IMR-90 (cell line): ENCODE measurements at regions not wholly inside any gene's neighbourhood (a gene's known extent, or its start where the extent isn't known, plus 50 kb on each side); places are given as distances from the start of the nearest gene placed in this dataset.

Experiments used
- ATAC-seq: fragments of 200-7000 bp; cut with Tn5 transposase; 2 replicates; pipeline ENCODE4 v1.9.1; 2020; ENCODE audit warnings: low read depth, mild to moderate bottlenecking, moderate library complexity
- BruUV-seq: library from RNA; stranded (reverse); fragments of 400-500 nt; replicated peaks from 2 replicates; lab custom pipeline; 2021; lab: Mats Ljungman, UMichigan
- CTCF ChIA-PET: fragments of 300-600 bp; formaldehyde crosslinking; extraction: SDS; loops from one replicate; lab custom pipeline; 2021; ENCODE audit warnings: antibody characterized with exemption; lab: Yijun Ruan, JAX
- POLR2A ChIA-PET: fragments of 300-600 bp; sonication (Branson Sonifier 250); formaldehyde crosslinking; loops from one replicate; lab custom pipeline; 2022; ENCODE audit warnings: antibody characterized with exemption; ENCODE audit not compliant: unreplicated experiment; lab: Charles Lee
- DNase-seq: peaks from one replicate; pipeline ENCODE4 v3.0.0; 2013
- H2AFZ ChIP-seq: replicated peaks from 2 replicates; pipeline ENCODE3; 2013; ENCODE audit warnings: low read length, mild to moderate bottlenecking; ENCODE audit not compliant: poor library complexity
- H2AK5ac ChIP-seq: 2 replicates; pipeline ENCODE4 v1.6.1; 2013; ENCODE audit warnings: low read depth, low read length, inconsistent platforms
- H2AK9ac ChIP-seq: replicated peaks from 2 replicates; pipeline ENCODE3; 2013; ENCODE audit warnings: mild to moderate bottlenecking, low read depth, low read length, moderate library complexity; ENCODE audit not compliant: poor library complexity
- H2BK120ac ChIP-seq: 2 replicates; pipeline ENCODE4 v1.6.1; 2013; ENCODE audit warnings: low read depth, low read length, inconsistent platforms
- H2BK15ac ChIP-seq: 3 replicates; pipeline ENCODE4 v1.6.1; 2013; ENCODE audit warnings: low read depth, low read length, inconsistent platforms
- H2BK20ac ChIP-seq: 2 replicates; pipeline ENCODE4 v1.6.1; 2013; ENCODE audit warnings: low read depth, mild to moderate bottlenecking, inconsistent platforms, low read length, moderate library complexity
- H2BK5ac ChIP-seq: 2 replicates; pipeline ENCODE4 v1.6.1; 2013; ENCODE audit warnings: mild to moderate bottlenecking, low read depth, low read length, inconsistent platforms; ENCODE audit not compliant: poor library complexity, severe bottlenecking
- H3K14ac ChIP-seq: replicated peaks from 2 replicates; pipeline ENCODE4 v1.6.1; 2013; ENCODE audit warnings: low read depth, low read length, inconsistent platforms
- H3K18ac ChIP-seq: 2 replicates; pipeline ENCODE4 v1.6.1; 2013; ENCODE audit warnings: low read depth, low read length, control low read depth
- H3K23ac ChIP-seq: 2 replicates; pipeline ENCODE4 v1.6.1; 2013; ENCODE audit warnings: low read depth, low read length, inconsistent platforms
- H3K27ac ChIP-seq: 2 replicates; pipeline ENCODE4 v1.5.1; 2013; ENCODE audit warnings: mild to moderate bottlenecking, control low read depth, low read length; ENCODE audit not compliant: insufficient read depth
- H3K27me3 ChIP-seq: 2 replicates; pipeline ENCODE4 v1.6.1; 2013; ENCODE audit warnings: low read length; ENCODE audit not compliant: control insufficient read depth, insufficient read depth
- H3K36me3 ChIP-seq: 2 replicates; pipeline ENCODE4 v1.6.1; 2013; ENCODE audit warnings: low read length, mixed read lengths; ENCODE audit not compliant: control insufficient read depth, insufficient read depth
- H3K4ac ChIP-seq: 2 replicates; pipeline ENCODE4 v1.6.1; 2013; ENCODE audit warnings: low read depth, low read length, inconsistent platforms
- H3K4me1 ChIP-seq: 2 replicates; pipeline ENCODE4 v1.6.1; 2013; ENCODE audit warnings: low read length, mixed read lengths; ENCODE audit not compliant: control insufficient read depth, insufficient read depth
- H3K4me2 ChIP-seq: 2 replicates; pipeline ENCODE4 v1.6.1; 2013; ENCODE audit warnings: low read depth, mild to moderate bottlenecking, control low read depth, low read length, moderate library complexity
- H3K4me3 ChIP-seq: 2 replicates; pipeline ENCODE4 v1.5.1; 2013; ENCODE audit warnings: low read depth, mild to moderate bottlenecking, control low read depth, low read length, moderate library complexity; ENCODE audit not compliant: insufficient read depth
- H3K56ac ChIP-seq: 2 replicates; pipeline ENCODE4 v1.6.1; 2013; ENCODE audit warnings: low read length, inconsistent platforms; ENCODE audit not compliant: insufficient read depth; ENCODE audit errors: extremely low read depth
- H3K79me1 ChIP-seq, 2 experiments: 2 replicates each; pipeline ENCODE4 v1.6.1; 2013; ENCODE audit warnings: low read length in 2 of 2, inconsistent platforms in 1 of 2, low read depth in 1 of 2
- H3K9ac ChIP-seq: 2 replicates; pipeline ENCODE4 v1.6.1; 2013; ENCODE audit warnings: low read depth, low read length, control low read depth
- H3K9me1 ChIP-seq: 2 replicates; pipeline ENCODE4 v1.6.1; 2013; ENCODE audit warnings: low read length, inconsistent platforms; ENCODE audit not compliant: insufficient read depth
- H3K9me3 ChIP-seq: 2 replicates; pipeline ENCODE4 v1.6.1; 2013; ENCODE audit warnings: low read length; ENCODE audit not compliant: control insufficient read depth, insufficient read depth
- H4K20me1 ChIP-seq: 2 replicates; pipeline ENCODE4 v1.6.1; 2013; ENCODE audit warnings: low read length, inconsistent platforms; ENCODE audit not compliant: insufficient read depth
- H4K5ac ChIP-seq: 2 replicates; pipeline ENCODE4 v1.6.1; 2013; ENCODE audit warnings: mild to moderate bottlenecking, low read depth, low read length, control low read depth
- H4K8ac ChIP-seq, 2 experiments: 2 replicates each; pipeline ENCODE4 v1.6.1; 2013; ENCODE audit warnings: low read depth in 2 of 2, low read length in 2 of 2, control low read depth in 1 of 2, inconsistent platforms in 1 of 2
- H4K91ac ChIP-seq: 2 replicates; pipeline ENCODE4 v1.6.1; 2013; ENCODE audit warnings: low read depth, low read length, inconsistent platforms; ENCODE audit not compliant: insufficient read depth
- BHLHE40 ChIP-seq: fragments of 150-350 bp; IDR thresholded peaks from 2 replicates; pipeline ENCODE4 v1.6.1; 2016; ENCODE audit warnings: mild to moderate bottlenecking, low read depth, low read length
- CEBPB ChIP-seq: IDR thresholded peaks from 2 replicates; pipeline ENCODE4 v1.6.1; 2012; ENCODE audit warnings: low read depth, low read length, improper control_type of control experiment
- CHD1 ChIP-seq: IDR thresholded peaks from 2 replicates; pipeline ENCODE4 v1.6.1; 2012; ENCODE audit warnings: low read depth, low read length, improper control_type of control experiment
- ELK1 ChIP-seq: fragments of 150-350 bp; IDR thresholded peaks from 2 replicates; pipeline ENCODE4 v1.6.1; 2016; ENCODE audit warnings: low read depth, mild to moderate bottlenecking, low read length, moderate library complexity, borderline replicate concordance
- FOS ChIP-seq: fragments of 150-350 bp; IDR thresholded peaks from 2 replicates; pipeline ENCODE4 v1.6.1; 2016; ENCODE audit warnings: low read depth, low read length
- MAFK ChIP-seq: IDR thresholded peaks from 2 replicates; pipeline ENCODE4 v1.6.1; 2012; ENCODE audit warnings: low read depth, low read length, improper control_type of control experiment
- MAZ ChIP-seq: IDR thresholded peaks from 2 replicates; pipeline ENCODE4 v1.6.1; 2012; ENCODE audit warnings: low read depth, mild to moderate bottlenecking, low read length, improper control_type of control experiment, moderate library complexity, borderline replicate concordance
- MXI1 ChIP-seq: IDR thresholded peaks from 2 replicates; pipeline ENCODE4 v1.6.1; 2012; ENCODE audit warnings: low read depth, mild to moderate bottlenecking, low read length, moderate library complexity, borderline replicate concordance
- NFE2L2 ChIP-seq: fragments of 150-350 bp; IDR thresholded peaks from 2 replicates; pipeline ENCODE4 v1.6.1; 2016; ENCODE audit warnings: low read depth, mild to moderate bottlenecking, low read length
- POLR2A ChIP-seq: IDR thresholded peaks from 2 replicates; pipeline ENCODE4 v1.6.1; 2012; ENCODE audit warnings: mild to moderate bottlenecking, low read depth, low read length
- RAD21 ChIP-seq: IDR thresholded peaks from 2 replicates; pipeline ENCODE4 v1.6.1; 2012; ENCODE audit warnings: low read length, improper control_type of control experiment
- RCOR1 ChIP-seq: IDR thresholded peaks from 2 replicates; pipeline ENCODE4 v1.6.1; 2012; ENCODE audit warnings: mild to moderate bottlenecking, low read length, improper control_type of control experiment; ENCODE audit not compliant: insufficient replicate concordance
- RFX5 ChIP-seq: IDR thresholded peaks from 2 replicates; pipeline ENCODE4 v1.8.0; 2012; ENCODE audit warnings: low read depth, mild to moderate bottlenecking, low read length, moderate library complexity
- SMC3 ChIP-seq: fragments of 150-350 bp; IDR thresholded peaks from 2 replicates; pipeline ENCODE4 v1.6.1; 2016; ENCODE audit warnings: low read depth, mild to moderate bottlenecking, antibody characterized with exemption, low read length, moderate library complexity
- USF2 ChIP-seq: fragments of 150-350 bp; IDR thresholded peaks from 2 replicates; pipeline ENCODE4 v1.6.1; 2017; ENCODE audit warnings: mild to moderate bottlenecking, antibody characterized with exemption, low read length, low read depth
- WGBS, 2 experiments: methylation state at CpG; one replicate each; pipeline versions ENCODE4 v1.1.5 to v1.1.7; 2013; ENCODE audit warnings: missing lambda C conversion rate in 2 of 2; ENCODE audit not compliant: insufficient read length in 1 of 2; ENCODE audit errors: extremely low coverage in 2 of 2; 5-methylcytosine and 5-hydroxymethylcytosine counted together
- dilution Hi-C: fragments of 300-500 bp; cut with HindIII; formaldehyde crosslinking; loops from one replicate; pipeline ENCODE4 v1.14.3; 2018; ENCODE audit warnings: low sequenced_read_pairs; ENCODE audit not compliant: unreplicated experiment
- in situ Hi-C: fragments of 300-500 bp; cut with MboI; formaldehyde crosslinking; loops from 3 replicates; pipeline ENCODE4 v1.14.3; 2019; ENCODE audit warnings: low sequenced_read_pairs, inconsistent platforms, mixed read lengths
- intact Hi-C: fragments of 100-400 bp; cut with micrococcal nuclease; formaldehyde crosslinking; loops from 2 replicates; pipeline ENCODE4 v1.10.0; 2022
- TF ChIP-seq, protein P1 (sequence below): conservative IDR thresholded peaks from 2 replicates; pipeline ENCODE4 v1.5.1; 2012; ENCODE audit warnings: mild to moderate bottlenecking, low read depth, low read length, improper control_type of control experiment

DNA sequence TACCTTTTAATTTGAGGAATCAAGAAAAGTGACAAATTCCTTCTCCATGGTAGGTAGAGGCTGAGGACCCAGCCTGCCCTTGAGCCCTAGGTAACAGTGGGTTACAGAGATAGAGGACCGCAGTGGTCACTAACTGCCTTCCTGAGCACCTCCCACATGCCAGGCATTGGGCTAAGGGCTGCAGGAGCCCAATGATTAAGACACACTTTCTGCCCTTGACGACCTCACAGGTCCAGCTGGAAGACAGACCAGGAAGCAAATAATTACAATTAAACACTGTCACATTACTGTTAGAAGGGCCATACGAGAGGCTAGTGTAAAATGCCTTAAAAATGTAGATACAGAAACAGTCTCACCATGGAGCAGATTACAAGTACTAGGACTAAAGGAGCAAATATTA, 156.8 kb upstream of the NFE2L3 start:
- Histone ChIP-seq H2BK20ac (no peak overlapping the region), H2AFZ (peak overlapping the region; percentile 32), H2AK5ac (no peak overlapping the region), H4K5ac (no peak overlapping the region), H3K4me3 (no peak overlapping the region), H2BK15ac (no peak overlapping the region), H3K9ac (no peak overlapping the region), H3K4me1 (no peaks in the 10 kb centered on the region), H4K20me1 (no peaks in the 10 kb centered on the region), H3K27ac (no peak overlapping the region), H3K36me3 (no peaks in the 10 kb centered on the region), H2BK120ac (no peak overlapping the region), H3K9me1 (no peaks in the 10 kb centered on the region), H3K9me3 (no peaks in the 10 kb centered on the region), H2AK9ac (no peak overlapping the region), H3K79me1 (no peaks in the 10 kb centered on the region), H3K23ac (no peak overlapping the region), H4K8ac (no peak overlapping the region), H3K56ac (no peak overlapping the region), H3K4ac (no peak overlapping the region), H3K14ac (no peak overlapping the region), H3K18ac (no peak overlapping the region), H3K27me3 (no peaks in the 10 kb centered on the region), H2BK5ac (no peak overlapping the region), H4K91ac (no peak overlapping the region), H3K4me2 (no peak overlapping the region)
- DNase-seq (no peak), ATAC-seq (no peak)
- dilution Hi-C loops (no loop called here), intact Hi-C loops (no loop called here), in situ Hi-C loops (no loop called here)
- POLR2A ChIA-PET = no interaction called here
- no TSS peak for BruUV-seq
- CTCF ChIA-PET = no interaction called here
- TF ChIP-seq, protein P1, sequence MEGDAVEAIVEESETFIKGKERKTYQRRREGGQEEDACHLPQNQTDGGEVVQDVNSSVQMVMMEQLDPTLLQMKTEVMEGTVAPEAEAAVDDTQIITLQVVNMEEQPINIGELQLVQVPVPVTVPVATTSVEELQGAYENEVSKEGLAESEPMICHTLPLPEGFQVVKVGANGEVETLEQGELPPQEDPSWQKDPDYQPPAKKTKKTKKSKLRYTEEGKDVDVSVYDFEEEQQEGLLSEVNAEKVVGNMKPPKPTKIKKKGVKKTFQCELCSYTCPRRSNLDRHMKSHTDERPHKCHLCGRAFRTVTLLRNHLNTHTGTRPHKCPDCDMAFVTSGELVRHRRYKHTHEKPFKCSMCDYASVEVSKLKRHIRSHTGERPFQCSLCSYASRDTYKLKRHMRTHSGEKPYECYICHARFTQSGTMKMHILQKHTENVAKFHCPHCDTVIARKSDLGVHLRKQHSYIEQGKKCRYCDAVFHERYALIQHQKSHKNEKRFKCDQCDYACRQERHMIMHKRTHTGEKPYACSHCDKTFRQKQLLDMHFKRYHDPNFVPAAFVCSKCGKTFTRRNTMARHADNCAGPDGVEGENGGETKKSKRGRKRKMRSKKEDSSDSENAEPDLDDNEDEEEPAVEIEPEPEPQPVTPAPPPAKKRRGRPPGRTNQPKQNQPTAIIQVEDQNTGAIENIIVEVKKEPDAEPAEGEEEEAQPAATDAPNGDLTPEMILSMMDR = no peak
- TF ChIP-seq MAFK (no peak), SMC3 (no peak), FOS (no peak), MXI1 (no peak), RFX5 (no peak), POLR2A (no peak), RAD21 (no peak), BHLHE40 (no peak), RCOR1 (no peak), CHD1 (no peak), MAZ (no peak), NFE2L2 (no peak), CEBPB (no peak), ELK1 (no peak), USF2 (no peak)
- no CpG with 5 or more reads among the region's 3 CpGs for WGBS, 2 experiments
